HG03045 (cell line): ENCODE measurements at regions not wholly inside any gene's neighbourhood (a gene's known extent, or its start where the extent isn't known, plus 50 kb on each side); places are given as distances from the start of the nearest gene placed in this dataset.

Experiments
- ATAC-seq: cut with Tn5 transposase; IDR thresholded peaks from one replicate; pipeline ENCODE4 v1.9.1; 2021; ENCODE audit warnings: mild to moderate bottlenecking, moderate library complexity; ENCODE audit not compliant: unreplicated experiment

DNA sequence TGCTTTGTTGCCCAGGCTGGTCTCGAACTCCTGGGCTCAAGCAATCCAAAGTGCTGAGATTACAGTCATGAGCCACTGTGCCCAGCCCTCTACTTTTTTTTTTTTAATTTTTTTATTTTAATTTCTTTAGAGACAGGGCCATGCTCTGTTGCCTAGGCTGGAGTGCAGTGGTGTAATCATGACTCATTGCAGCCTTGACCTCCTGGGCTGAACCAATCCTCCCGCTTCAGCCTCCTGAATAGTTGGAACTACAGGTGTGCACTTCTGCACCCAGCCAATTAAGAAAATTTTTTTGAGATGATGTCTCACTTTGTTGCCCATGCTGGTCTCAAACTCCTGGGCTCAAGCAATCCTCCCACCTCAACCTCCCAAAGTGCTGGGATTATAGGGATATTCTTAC is 528.6 kb downstream of the GATA3 start:
- no peak for ATAC-seq

DNA sequence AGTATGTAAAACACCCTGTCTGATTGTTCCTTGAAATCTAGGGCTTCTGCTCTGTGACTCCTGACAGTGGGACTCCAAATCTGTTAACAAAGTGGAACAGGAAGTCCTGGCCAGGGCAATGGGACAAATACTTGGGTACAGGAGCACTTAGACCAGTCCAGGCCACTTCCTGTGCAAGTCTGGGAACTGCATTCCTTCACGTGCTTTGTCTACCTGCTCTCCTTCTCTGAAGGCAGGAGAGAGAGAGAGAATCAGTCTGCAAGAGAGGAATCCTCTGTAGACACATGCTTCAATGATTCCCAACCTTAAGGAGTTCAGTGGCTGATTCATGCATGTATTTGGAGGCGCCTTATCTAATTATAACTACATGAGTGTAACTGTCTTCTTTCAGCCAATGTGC is 530.2 kb downstream of the GATA3 start:
- ATAC-seq, result no peak

DNA sequence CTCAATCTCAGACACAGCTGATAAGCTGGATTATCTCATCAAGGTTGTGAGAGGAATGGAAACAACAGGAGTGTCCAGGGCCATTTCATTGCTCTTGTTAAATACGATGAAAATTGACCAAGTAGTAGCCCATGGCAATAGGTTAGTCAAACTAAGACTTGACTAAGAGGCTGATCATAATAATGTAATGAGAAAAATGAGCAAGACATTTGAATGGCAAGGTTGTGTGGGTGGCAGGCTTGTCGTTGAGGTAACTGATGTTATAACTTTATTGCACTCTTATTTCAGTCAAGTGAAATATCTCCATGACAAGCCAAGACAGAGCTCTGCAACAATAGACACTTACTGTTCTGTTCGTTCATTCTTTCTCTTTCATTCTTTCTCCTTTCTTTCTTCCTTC is 532.0 kb downstream of the GATA3 start:
- ATAC-seq, result no peak

DNA sequence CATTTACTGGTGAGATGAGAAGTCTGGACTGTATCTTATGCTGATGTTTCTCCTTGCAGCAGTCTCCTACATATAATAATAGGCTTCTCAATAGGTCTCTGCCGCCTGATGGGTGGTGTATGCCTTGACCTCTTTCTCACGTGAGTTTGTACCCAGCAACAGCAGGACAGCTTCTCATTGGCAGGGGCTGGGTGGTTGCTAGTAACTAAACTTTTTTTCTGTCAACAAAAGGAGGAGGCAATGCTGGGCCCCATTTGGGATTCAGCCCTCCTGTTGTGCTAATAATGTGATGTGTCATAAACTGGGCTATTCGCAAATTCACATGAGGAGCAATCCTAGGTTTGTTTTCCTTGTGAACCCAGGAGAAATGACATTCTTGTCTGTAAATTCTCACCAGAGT is 533.6 kb downstream of the GATA3 start:
- ATAC-seq, result no peak

DNA sequence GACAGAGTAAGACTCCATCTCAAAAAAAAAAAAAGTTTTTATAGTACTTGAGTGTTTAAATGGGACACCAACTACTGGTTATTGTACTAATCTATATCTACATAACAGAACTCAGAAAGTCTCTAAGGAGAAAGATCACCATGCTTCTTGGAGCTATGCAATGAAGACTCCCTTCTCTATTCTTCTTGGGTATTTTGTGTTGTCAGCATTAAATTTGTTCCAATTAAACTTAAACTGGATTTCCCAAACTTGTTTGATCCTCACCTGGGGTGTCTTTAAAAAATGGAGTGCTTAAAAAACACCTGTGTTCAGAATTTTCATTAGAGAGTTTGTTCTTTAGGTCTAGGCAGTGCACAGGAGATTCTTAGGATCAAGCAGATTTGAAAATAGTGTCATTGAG is 536.0 kb downstream of the GATA3 start:
- ATAC-seq, result no peak

DNA sequence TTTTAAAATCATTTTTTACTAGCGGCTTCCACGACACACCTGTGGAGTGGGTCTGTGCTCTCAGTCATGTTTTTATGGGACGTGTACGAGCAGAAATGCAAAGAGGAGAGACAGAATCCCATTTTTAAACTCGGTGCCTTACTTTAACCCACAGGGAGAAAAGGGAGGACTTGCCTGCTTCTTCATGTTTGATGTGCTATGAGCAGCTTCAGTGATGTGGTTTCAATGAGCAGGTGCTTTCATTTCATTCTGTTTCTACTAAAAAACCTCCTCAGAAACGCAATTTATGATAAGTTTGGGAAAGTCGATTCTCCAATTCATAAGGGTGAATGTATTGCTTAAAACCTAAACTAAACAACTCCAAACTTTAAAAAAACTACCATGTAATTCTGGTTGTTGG is 537.2 kb downstream of the GATA3 start:
- ATAC-seq, result no peak

DNA sequence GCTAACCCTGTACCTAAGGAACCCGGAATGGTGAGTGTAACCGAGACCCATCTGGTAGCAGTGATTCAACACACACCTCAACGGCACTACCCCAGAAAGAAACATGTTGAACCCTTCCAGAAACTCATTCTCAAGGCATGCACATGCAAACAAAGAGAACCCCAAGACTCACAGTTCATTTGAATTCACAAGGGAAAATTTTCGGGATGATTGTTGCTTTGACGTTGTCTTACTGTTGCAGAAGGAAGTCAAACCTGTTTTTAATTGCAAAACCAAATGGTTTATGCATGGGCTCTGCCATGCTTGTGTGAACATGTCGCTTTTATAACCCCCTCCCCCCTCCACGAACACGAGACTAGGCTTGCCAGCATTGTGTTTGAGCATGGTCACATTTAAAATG is 539.7 kb downstream of the GATA3 start:
- ATAC-seq, result no peak

DNA sequence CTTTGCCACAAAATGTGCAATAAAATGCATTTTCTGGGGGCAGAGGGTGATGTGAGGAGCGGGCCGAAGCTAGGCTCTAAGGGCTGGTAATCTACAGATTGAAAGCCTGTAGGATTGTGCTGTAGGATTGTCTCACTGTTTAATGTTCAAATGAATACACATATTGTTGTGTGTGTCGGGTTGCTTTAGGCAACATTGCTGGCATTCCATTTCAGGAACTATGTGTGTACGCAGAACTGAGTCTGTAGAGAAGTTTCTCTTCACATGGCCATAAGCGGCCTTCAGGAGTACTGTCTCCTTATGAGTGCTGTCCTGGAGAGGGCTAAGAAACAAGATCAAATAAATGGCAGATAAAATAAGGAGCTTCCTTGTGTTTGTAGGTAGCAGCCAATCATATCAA is 540.2 kb downstream of the GATA3 start:
- no peak for ATAC-seq

DNA sequence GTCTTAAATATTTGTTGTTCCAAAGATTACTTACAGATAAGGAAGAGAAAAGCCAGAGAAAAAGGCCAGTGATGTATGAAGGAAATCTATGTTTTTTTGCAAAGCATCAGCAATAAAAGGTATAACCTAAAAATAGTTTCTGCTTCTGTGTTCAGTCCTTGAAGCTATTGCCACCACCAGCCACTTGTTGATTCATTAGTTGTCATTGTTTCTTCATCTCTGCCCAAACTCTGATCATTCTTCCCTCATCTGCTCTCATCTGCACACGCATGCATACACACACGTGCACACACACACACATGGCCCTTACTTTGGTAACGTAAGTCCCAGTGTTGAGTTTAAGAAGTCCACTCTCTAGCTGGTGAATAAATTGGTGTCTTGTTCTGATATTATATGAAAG is 540.7 kb downstream of the GATA3 start:
- ATAC-seq, result no peak

DNA sequence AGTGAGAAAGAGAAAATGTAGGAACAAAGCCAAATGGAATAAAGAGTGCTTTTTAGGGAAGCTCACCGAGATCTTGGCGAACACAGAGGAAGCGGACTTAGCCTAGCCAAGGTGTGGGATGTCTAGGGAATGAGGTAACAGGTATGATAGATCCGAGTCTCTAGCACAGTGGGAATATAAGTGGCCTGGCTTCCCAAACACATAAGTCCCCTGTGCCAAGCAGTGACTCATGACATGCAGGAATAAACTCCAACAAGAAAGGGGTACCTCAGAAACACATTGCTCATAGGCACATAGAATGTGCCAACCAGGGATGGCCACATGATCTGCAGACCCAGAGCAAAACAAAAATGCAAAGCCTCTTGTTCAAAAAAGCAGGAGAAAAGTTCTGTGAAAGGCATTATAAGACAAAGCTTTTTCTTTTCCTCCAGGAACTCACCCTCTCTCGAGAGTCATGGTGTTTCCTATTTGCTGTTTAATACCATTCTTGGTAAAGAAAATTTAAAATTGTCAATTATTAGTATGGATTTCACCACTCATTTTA is 542.5 kb downstream of the GATA3 start:
- ATAC-seq, result no peak

DNA sequence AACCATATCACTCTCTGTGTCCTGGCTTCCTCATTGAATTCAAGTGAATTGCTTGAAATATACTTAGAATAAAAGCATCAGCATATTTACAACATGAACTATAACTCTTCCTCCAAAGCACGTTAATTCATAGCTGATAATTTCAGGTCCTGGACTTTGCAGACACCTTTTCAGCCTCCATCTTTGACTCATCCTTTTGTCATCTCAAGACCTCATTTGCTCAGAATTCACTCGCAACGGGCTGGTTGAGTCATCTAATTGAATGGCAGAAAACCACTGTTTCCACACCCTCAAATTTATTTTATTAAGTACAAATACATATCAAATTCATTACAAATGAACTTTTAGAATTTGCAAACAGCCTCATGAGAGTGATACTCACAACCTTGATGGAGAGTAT is 545.7 kb downstream of the GATA3 start:
- ATAC-seq, result no peak

DNA sequence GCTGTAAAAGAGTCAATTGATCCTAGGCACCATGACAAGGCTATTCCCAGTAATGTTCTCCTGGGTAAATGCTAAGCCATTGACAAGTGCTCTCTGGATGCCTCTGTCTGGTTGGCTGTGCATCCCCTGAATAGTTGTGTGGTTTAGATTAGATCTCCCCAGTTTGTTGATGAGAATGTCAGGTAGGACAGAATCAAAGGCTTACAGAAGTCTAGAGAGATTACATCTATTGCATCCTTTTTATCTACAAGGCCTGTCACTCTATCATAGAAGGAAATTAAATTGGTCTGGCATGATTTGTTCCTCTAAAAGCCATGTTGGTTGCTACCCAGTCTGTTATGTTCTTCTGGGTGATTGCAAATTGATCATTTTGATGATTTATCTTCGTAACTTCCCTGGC is 548.3 kb downstream of the GATA3 start:
- no peak for ATAC-seq

DNA sequence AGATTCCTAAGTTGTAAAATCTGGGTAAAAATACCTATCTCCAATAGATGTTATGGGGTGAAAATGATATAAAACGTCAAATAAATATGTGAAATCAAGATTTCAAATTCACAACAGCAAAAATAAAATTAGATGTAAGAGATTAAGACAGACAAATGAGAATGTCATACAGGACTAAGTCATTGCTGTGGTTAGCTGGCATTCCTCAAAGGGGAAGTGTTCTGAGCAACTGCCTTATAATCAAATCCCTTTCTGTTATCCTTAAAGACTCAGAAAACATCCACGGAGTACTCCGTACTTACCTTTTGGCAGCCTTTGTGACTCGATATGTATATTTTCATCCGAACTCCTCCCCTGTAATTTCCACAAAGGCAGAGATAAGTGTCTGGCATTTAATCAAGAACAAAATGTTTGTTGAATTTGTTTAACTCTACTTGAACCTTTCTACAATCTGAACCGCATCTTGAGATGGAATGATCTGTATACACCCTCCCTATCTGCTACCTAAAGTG is 559.6 kb downstream of the GATA3 start:
- ATAC-seq, result no peak

DNA sequence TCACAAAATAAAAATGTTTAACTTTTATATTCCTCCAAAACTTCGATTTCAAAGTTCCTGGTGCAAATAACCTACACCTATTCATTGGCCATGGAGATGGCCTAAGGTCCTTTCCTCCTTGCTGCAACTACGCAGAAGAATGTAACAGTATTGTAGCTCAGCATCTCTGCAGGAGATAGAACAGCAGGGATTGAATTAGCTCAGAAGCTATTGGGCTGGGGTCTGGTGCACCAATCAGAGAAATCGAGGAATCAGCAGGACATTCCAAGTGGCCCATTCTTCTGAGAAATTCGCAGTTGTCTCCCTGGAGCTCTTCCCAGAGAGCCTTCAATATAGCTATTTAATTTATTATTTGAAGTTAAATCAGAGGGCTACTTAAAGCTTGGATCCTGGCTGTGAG is 560.6 kb downstream of the GATA3 start:
- ATAC-seq, result no peak

DNA sequence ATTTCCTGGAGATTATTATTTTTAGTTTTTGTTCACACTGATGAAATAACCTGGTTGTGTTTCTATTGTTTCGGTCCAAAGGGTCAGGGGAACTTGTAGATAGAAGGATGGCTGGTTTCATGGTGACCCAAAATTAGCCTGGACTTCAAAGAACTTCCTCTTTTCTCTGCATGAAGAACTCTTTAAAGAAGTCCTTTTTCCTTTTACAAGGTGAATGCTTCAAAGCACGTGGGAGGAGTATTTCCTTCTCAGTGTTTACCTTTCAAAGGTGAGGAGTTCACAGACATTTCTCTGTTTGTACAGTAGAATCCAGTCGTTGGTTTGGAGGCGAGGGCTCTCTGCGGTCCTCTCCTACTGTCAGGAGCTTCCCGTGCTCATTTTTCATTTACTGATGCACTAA is 561.7 kb downstream of the GATA3 start:
- no peak for ATAC-seq

DNA sequence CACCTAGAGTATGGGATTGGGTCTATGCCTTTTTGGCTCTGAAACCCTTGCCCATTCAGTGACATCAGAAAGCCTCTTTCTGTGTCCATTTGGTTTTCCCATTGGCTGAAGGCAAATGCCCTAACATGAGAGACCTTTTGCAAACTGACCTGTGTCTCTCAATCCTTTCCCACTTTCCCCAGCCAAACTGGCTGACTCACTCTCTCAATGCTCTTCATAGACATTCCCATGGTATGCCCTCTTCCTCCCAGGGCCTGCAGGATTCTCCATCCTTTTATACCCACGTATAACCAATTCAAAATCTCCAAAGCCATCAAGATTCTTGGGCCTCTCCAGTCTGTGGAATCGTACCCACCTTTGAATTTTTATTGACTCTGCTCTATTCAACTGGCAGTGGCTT is 563.3 kb downstream of the GATA3 start:
- no peak for ATAC-seq

DNA sequence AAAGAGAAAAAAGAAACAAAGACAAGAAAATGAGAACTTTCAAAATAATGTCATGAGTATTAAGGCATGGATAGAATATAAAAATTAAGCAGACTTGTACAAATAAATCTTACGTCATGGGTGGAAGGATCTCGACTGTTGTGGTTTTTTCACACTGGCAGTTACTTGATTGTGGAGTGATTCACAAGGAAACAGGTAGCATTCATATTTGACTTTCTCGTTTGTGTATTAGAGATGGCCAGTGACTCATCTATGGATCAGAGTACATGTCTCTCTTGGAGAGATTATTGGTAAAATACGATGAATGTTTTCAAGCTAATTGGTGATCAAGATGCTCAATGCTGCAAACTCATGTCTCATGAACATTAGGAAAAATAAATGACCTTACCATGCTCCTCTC is 564.3 kb downstream of the GATA3 start:
- ATAC-seq, result no peak

DNA sequence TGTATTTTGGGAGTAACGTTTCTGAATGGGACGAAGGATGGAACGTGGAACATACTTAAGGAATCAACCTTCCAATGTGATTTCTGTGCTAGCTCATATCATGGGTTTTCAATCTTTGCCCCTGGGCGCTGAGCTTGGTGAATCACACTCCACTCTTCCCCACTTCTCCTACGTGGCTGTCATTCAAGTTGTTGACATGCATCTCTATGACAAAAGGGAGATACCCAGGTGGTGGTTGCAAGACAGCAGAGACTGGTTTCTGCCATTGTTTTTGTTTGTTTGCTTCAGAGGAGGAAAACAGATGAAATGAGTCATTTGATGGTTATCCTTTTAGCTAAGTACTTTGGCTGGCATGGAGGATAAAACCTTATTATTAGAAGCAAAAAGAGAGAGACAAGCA is 573.9 kb downstream of the GATA3 start:
- ATAC-seq, result no peak

DNA sequence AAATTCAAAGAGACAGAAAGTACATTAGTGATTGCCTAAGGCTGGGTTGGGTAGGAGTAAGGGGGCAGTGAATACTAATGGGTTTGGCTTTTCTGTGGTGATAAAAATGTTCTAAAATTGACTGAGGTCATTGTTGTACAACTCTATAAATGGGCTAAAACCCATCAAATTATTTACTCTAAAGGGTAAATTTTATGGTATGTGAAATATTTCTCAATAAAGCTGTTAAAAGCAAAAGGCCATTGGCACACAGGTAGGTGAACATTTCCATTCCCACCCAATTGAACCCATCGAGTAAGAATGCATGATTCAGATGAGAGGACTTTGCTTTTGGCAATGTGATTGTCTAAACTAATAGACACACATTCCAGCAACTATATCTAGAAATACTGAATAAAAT is 579.4 kb downstream of the GATA3 start:
- ATAC-seq, result no peak

DNA sequence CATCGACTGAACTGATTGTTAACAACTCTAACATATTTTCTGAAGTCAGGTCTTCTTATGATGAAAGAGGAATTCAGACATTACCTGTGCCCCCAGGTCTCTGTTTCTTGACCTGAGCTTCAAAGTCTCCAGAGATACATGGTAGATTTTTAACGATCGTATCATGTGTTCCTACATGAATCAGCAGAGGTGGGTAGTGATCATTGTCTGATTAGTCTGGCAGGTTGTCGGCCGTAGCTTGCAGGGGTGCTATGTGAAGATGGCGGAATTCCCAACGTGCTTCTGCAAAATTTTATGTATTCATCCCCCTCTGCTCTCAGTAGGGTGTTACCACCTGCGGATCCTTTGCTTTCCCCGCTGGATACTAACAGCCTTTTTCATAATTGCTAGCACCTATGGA is 581.9 kb downstream of the GATA3 start:
- no peak for ATAC-seq

DNA sequence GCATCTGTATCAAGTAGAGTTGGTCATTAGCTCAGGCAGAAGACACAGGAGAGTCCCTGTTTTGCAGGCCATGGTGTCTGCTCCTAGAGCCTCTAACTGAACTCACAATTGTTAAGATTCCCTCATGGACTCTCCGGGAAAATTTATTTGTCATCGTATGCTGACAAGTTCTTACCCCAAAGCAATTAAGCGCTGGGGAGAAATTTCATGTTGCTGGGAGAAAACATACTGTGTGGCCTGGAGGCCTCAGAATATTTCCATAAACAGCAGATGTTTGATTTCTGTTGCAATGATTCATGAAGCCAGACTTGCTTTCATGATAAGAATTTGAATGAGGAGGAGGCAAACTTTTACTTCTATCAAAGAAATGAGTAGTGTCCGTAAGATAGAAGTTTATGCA is 583.2 kb downstream of the GATA3 start:
- ATAC-seq, result no peak

DNA sequence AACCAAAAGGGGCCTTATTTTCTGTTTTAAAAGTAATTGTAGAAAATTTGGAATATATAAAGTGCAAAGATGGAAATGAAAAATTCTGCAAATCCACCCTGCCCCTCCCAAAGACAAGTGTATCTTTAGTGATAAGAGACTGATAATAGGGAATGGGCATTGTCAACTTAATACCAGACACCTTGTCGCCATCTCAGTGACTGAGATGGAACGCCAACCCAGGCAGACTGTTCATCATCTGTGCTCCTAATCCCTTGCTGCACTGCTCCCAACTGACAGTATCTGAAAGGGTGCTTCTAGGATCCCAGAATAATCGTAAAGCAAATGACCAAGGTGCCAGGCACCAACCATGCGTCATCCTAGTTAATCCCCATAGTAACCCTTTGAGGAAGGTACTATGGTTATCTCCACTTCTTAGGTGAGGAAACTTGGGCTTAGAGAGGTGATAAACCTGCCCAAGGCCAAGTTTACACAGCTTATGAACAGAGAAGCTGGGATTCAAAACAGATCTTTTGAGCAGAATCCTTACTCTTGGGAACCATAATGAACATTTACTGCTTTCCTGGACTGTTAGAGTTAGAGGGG is 583.7 kb downstream of the GATA3 start:
- ATAC-seq, result no peak

DNA sequence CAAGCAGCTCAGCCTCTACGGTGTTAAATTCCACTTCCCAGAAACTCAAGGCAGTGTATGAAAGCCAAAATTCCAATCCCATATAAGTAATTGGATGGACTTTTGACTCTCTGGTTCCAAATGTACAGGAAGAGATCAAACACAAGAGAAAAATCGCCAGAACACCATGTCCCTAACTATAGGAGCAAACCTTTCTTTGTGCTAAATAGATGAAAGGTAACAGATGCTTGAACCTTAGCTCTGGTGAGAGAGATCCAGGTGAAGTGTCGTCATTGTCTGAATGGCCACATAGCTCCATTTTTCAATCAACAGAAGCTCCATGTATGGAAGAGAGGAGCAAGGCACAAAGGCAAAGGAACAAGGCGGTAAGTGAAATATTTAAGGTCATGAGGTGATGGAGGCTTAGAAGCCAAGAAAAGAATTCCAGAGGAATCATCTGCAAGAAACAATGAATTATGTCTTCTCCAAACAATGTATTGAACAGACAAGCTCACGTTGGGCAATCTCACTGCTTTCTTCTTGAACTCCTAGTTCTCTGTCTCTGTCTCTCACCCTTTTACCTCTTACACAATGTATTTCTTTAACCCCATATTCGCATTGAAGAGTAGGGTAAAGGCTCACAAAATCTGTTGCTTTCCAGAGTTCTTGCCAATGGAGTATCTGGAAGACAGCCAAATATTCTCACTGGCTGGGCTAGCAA is 585.1 kb downstream of the GATA3 start:
- ATAC-seq, result no peak
